ENCODE measurements at regions not wholly inside any gene's neighbourhood (a gene's known extent, or its start where the extent isn't known, plus 50 kb on each side); places are given as distances from the start of the nearest gene placed in this dataset.

DNA sequence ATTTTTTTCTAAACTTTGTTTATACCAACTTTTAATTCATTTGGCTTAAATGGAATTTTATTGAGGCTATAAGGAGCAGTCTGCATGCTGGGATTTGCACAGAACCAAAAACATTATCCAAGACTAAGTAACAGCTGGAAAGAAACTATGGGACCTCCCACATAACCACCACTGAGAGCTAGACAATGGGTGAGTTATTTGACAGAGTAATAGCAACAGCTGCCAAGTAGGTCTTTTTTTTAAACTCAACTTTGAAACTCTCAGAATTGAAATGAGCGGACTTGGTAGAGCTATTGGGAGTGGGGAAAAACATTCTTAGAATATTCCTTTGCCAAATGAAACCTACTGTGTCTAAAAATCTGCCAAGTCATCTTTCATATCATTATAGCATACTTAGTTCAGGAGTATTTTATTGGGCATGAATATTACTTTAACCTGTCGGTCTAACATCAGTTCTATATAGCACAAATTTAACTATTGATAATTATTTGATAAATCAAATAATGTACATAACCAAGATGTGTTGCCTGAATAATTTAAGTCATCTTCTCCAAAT is 1428.0 kb downstream of the PCDH7 start:
- no peak for TF ChIP-seq EZH2phosphoT487 (IDR thresholded peaks at IDR 0.05; ENCODE audit: borderline replicate concordance, low read depth, low read length)
- TF ChIP-seq, protein P1, sequence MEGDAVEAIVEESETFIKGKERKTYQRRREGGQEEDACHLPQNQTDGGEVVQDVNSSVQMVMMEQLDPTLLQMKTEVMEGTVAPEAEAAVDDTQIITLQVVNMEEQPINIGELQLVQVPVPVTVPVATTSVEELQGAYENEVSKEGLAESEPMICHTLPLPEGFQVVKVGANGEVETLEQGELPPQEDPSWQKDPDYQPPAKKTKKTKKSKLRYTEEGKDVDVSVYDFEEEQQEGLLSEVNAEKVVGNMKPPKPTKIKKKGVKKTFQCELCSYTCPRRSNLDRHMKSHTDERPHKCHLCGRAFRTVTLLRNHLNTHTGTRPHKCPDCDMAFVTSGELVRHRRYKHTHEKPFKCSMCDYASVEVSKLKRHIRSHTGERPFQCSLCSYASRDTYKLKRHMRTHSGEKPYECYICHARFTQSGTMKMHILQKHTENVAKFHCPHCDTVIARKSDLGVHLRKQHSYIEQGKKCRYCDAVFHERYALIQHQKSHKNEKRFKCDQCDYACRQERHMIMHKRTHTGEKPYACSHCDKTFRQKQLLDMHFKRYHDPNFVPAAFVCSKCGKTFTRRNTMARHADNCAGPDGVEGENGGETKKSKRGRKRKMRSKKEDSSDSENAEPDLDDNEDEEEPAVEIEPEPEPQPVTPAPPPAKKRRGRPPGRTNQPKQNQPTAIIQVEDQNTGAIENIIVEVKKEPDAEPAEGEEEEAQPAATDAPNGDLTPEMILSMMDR (conservative IDR thresholded peaks at IDR 0.05; ENCODE audit: low read length): no peak
